ENCODE measurements at regions not wholly inside any gene's neighbourhood (a gene's known extent, or its start where the extent isn't known, plus 50 kb on each side); places are given as distances from the start of the nearest gene placed in this dataset.

GRCh38 chr3:181103605-181104004 lies 114.1 kb upstream of the DNAJC19 start:
- peak; percentile 63 for TF ChIP-seq CTCF (IDR thresholded peaks at IDR 0.05; ENCODE audit: borderline replicate concordance, extremely low read depth, low read length, poor library complexity, severe bottlenecking)
- no peak for TF ChIP-seq EZH2 (IDR thresholded peaks at IDR 0.05; ENCODE audit: borderline replicate concordance, low read depth, low read length, severe bottlenecking)
- H3K79me2 ChIP-seq (ENCODE audit: insufficient read depth, low read length) = no peaks in the 10 kb centered on the region
- no peak overlapping the region for H2AFZ ChIP-seq (ENCODE audit: low read depth, low read length)
- peak; percentile 21 for DNase-seq
- peak; percentile 63 for ATAC-seq (ENCODE audit: insufficient read depth, low read depth)
- H3K27me3 ChIP-seq (ENCODE audit: insufficient read depth, low read length, poor library complexity) = no peaks in the 10 kb centered on the region
- no peak overlapping the region for H3K4me2 ChIP-seq (ENCODE audit: insufficient read depth, low read length)
- H3K36me3 ChIP-seq (ENCODE audit: insufficient read depth, low read length) = no peaks in the 10 kb centered on the region
- no peak overlapping the region for H3K27ac ChIP-seq (ENCODE audit: low read length)
- H3K4me3 ChIP-seq (ENCODE audit: low read depth in 1 of 2, low read length in 2 of 2) = no peak overlapping the region
- no peaks in the 10 kb centered on the region for H3K9me3 ChIP-seq (ENCODE audit: insufficient read depth, low read length, severe bottlenecking)
- no peaks in the 10 kb centered on the region for H4K20me1 ChIP-seq (ENCODE audit: insufficient read depth, low read length)
- H3K4me1 ChIP-seq (ENCODE audit: insufficient read depth, low read length) = no peaks in the 10 kb centered on the region
- H3K9ac ChIP-seq (ENCODE audit: low read depth, low read length) = no peak overlapping the region

- H3K79me2 ChIP-seq (ENCODE audit: insufficient read depth, low read length) = no peaks in the 10 kb centered on the region
- TF ChIP-seq EZH2 (IDR thresholded peaks at IDR 0.05; ENCODE audit: borderline replicate concordance, low read depth, low read length, severe bottlenecking) = no peak
- TF ChIP-seq CTCF (IDR thresholded peaks at IDR 0.05; ENCODE audit: borderline replicate concordance, extremely low read depth, low read length, poor library complexity, severe bottlenecking) = no peak
These were observed 96.5 kb upstream of the DNAJC19 start for GRCh38 chr3:181086011-181086410.

DNA sequence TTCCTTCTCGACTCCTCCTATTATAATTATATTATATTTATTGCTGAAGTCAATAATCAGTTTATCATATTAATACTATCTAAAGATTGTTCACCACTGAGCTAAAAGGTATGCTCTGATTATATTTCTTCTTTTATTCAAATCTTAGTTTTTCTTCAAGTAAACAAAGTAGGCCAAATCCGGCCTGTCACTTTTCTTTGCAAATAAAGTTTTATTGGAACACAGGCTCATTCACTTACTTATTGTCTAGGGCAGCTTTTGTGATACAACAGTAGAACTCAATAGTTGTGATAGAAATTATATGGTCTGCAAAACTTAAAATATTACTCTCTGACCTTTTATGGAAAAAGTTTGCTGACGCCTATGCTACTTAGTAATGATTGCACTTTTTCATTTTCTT lies 92.4 kb upstream of the DNAJC19 start:
- no peaks in the 10 kb centered on the region for H4K20me1 ChIP-seq (ENCODE audit: insufficient read depth, low read length)
- no peak overlapping the region for H3K27ac ChIP-seq (ENCODE audit: low read length)
- H3K79me2 ChIP-seq (ENCODE audit: insufficient read depth, low read length) = no peaks in the 10 kb centered on the region
- H3K4me3 ChIP-seq (ENCODE audit: low read depth in 1 of 2, low read length in 2 of 2) = no peak overlapping the region
- no peak for TF ChIP-seq EZH2 (IDR thresholded peaks at IDR 0.05; ENCODE audit: borderline replicate concordance, low read depth, low read length, severe bottlenecking)
- TF ChIP-seq CTCF (IDR thresholded peaks at IDR 0.05; ENCODE audit: borderline replicate concordance, extremely low read depth, low read length, poor library complexity, severe bottlenecking) = no peak
- ATAC-seq (ENCODE audit: insufficient read depth, low read depth) (no peak), DNase-seq (no peak)
- H3K4me2 ChIP-seq (ENCODE audit: insufficient read depth, low read length) = no peak overlapping the region
- no peaks in the 10 kb centered on the region for H3K27me3 ChIP-seq (ENCODE audit: insufficient read depth, low read length, poor library complexity)
- no peaks in the 10 kb centered on the region for H3K36me3 ChIP-seq (ENCODE audit: insufficient read depth, low read length)
- H3K4me1 ChIP-seq (ENCODE audit: insufficient read depth, low read length) = no peaks in the 10 kb centered on the region
- H3K9ac ChIP-seq (ENCODE audit: low read depth, low read length) = no peak overlapping the region
- no peak overlapping the region for H2AFZ ChIP-seq (ENCODE audit: low read depth, low read length)
- no peaks in the 10 kb centered on the region for H3K9me3 ChIP-seq (ENCODE audit: insufficient read depth, low read length, severe bottlenecking)

More at GRCh38 chr3:181086011-181086410, 96.5 kb upstream of the DNAJC19 start:
- no peaks in the 10 kb centered on the region for H4K20me1 ChIP-seq (ENCODE audit: insufficient read depth, low read length)
- no peaks in the 10 kb centered on the region for H3K36me3 ChIP-seq (ENCODE audit: insufficient read depth, low read length)
- no peak overlapping the region for H3K4me3 ChIP-seq (ENCODE audit: low read depth in 1 of 2, low read length in 2 of 2)
- H3K4me1 ChIP-seq (ENCODE audit: insufficient read depth, low read length) = no peaks in the 10 kb centered on the region
- DNase-seq (no peak), ATAC-seq (ENCODE audit: insufficient read depth, low read depth) (no peak)
- no peak overlapping the region for H3K27ac ChIP-seq (ENCODE audit: low read length)
- no peaks in the 10 kb centered on the region for H3K27me3 ChIP-seq (ENCODE audit: insufficient read depth, low read length, poor library complexity)
- H3K4me2 ChIP-seq (ENCODE audit: insufficient read depth, low read length) = no peak overlapping the region
- H3K9ac ChIP-seq (ENCODE audit: low read depth, low read length) = no peak overlapping the region
- H3K9me3 ChIP-seq (ENCODE audit: insufficient read depth, low read length, severe bottlenecking) = no peaks in the 10 kb centered on the region
- no peak overlapping the region for H2AFZ ChIP-seq (ENCODE audit: low read depth, low read length)

DNA sequence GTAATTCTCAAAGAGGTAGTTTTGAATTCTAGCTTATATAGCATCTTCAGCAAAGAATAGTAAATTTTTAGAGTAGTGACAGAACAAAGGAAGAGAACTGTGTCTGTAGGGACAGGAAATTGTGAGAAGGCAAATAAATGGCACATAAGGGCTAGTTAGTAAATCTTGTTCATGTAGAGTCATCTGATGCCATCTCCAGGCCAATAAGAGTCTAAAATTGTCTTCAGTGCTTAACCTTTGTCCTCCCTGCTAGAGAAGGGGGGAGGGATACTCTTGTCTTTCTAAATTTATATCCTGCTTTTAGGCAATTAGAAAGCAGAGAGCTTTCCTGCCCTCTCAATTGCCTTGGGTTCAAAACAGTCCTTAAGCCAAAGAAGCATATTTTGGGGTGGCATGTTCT lies 87.0 kb upstream of the DNAJC19 start:
- Histone ChIP-seq H3K27me3 (ENCODE audit: insufficient read depth, low read length, poor library complexity) (no peaks in the 10 kb centered on the region), H3K4me1 (ENCODE audit: insufficient read depth, low read length) (no peaks in the 10 kb centered on the region), H3K9me3 (ENCODE audit: insufficient read depth, low read length, severe bottlenecking) (no peaks in the 10 kb centered on the region), H3K9ac (ENCODE audit: low read depth, low read length) (no peak overlapping the region), H4K20me1 (ENCODE audit: insufficient read depth, low read length) (no peaks in the 10 kb centered on the region), H3K4me3 (ENCODE audit: low read depth in 1 of 2, low read length in 2 of 2) (no peak overlapping the region), H3K36me3 (ENCODE audit: insufficient read depth, low read length) (no peaks in the 10 kb centered on the region), H3K79me2 (ENCODE audit: insufficient read depth, low read length) (no peaks in the 10 kb centered on the region), H3K27ac (ENCODE audit: low read length) (no peak overlapping the region), H3K4me2 (ENCODE audit: insufficient read depth, low read length) (no peak overlapping the region), H2AFZ (ENCODE audit: low read depth, low read length) (no peak overlapping the region)
- TF ChIP-seq EZH2 (IDR thresholded peaks at IDR 0.05; ENCODE audit: borderline replicate concordance, low read depth, low read length, severe bottlenecking) (no peak), CTCF (IDR thresholded peaks at IDR 0.05; ENCODE audit: borderline replicate concordance, extremely low read depth, low read length, poor library complexity, severe bottlenecking) (no peak)
- no peak for ATAC-seq (ENCODE audit: insufficient read depth, low read depth)
- no peak for DNase-seq
